HG03139 (cell line): ENCODE measurements at regions not wholly inside any gene's neighbourhood (a gene's known extent, or its start where the extent isn't known, plus 50 kb on each side); places are given as distances from the start of the nearest gene placed in this dataset.
"Not testable (repeated sequence)": the region's sequence is repeated elsewhere in the genome, so short reads cannot be mapped to it uniquely, and the experiment has no call there.

Experiments used
- ATAC-seq: cut with Tn5 transposase; IDR thresholded peaks from one replicate; pipeline ENCODE4 v1.9.1; 2021; ENCODE audit not compliant: unreplicated experiment

DNA sequence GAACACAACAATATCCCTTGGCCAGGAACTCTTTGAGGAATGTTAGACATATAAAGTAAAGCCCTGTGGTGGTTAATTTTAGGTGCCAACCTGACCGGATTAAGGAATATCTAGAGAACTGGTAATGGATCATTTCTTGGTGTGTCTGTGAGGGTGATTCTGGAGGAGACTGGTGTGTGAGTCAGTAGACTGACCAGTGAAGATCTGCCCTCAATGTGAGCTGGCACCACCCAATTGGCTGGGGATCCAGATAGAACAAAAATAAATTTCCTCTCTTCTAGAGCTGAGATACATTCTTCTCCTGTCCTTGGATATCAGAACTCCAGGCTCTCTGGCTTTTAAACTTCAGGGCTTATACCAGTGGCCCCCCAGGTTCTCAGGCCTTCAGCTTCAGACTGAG is 56.2 kb upstream of the TNPO1 start:
- ATAC-seq: no peak

DNA sequence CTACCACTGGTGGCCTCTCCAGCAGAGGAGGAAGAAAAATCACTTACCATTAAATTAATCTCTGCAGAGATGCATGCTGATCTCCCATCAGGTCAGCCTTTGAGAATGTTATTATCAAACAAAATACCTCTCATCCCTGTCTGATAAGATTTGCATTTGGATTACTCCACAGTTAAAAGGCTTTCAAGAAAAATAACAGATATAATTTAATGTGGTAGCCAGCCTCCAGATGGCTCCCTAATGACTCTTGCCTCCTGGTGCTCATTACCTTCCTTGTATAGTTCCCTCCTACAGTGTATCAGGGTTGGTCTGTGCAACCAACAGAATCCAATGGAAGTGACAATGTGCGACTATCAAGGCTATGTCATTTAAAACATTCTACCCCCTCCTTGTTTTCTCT is 63.6 kb upstream of the TNPO1 start:
- no peak for ATAC-seq

DNA sequence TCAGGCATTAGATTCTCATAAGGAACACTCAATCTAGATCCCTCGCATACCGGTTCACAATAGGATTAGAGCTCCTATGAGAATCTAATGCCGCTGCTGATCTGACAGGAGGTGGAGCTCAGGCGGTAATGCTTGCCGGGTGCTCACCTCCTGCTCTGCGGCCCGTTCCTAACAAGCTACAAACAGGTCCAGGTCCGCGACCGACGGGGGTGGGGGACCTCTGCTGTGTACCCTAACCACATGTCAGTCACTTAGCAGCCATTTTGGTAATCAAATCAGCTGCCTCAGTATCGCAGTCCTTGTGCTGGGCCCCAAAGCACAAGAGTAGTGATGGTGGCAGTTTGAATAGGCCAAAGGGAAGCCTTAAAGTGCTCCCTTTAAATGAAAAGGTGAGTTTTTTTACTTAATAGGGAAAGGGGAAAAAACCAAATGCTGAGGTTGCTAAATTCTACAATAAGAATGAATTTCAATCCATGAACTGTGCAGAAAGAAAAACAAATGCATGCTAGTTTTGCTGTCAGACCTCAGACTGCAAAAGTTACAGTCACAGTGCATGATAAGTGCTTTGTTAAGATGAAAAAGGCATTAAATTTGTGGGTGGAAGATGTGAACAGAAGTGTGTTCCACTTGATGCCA is 67.0 kb upstream of the TNPO1 start:
- no peak for ATAC-seq

DNA sequence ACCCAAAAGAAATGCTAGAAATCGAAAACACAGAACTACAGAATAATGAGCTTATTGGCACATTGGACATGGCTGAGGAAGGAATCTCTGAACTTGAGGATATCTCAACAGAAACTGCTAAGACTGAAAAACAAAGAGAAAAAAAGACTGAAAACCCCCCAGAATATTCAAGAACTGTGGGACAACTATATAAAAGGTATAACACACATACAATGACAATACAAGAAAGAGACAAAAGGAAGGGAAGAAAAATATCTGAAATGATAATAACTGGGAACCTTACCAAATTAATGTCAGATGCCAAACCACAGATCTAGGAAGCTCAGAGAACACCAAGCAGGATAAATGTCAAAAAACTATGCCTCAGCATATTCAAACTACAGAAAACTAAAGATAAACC is 68.6 kb upstream of the TNPO1 start:
- ATAC-seq: no peak

DNA sequence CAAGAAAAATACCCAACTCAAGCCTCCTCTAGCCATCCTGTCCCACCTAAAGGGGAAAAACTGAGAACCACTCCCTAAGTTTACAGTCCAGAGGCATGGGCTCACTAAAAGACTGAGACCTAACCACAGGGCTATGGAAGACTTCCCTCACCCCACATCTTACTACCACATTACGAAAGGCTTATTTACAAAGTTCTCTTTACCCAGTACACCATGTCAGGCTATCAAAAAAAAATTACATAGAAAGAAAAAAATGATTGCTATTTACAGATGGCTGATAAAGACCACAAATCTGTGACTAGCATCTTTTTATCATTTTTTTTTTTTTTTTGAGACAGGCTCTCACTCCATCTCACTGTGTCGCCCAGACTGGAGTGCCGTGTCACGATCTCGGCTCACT is 69.7 kb upstream of the TNPO1 start:
- no peak for ATAC-seq

DNA sequence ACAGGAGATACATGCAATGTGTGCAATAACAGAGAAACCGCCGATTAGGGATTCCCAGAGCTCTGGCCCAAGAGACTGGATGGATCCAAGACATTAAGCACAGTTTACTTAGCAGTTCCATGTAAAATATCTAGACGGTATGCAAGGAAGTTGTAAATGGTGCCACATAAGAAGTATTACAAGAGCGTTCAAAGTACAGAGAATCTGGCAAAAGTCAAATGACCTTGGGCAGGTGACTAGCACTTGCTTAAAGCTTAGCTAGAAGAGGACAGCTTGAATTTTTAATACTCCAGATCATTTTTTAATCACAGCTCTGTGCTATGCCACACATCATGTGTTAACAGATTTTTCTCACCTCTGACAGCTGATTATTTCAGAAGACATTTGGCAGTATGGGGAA is 72.3 kb upstream of the TNPO1 start:
- no peak for ATAC-seq

DNA sequence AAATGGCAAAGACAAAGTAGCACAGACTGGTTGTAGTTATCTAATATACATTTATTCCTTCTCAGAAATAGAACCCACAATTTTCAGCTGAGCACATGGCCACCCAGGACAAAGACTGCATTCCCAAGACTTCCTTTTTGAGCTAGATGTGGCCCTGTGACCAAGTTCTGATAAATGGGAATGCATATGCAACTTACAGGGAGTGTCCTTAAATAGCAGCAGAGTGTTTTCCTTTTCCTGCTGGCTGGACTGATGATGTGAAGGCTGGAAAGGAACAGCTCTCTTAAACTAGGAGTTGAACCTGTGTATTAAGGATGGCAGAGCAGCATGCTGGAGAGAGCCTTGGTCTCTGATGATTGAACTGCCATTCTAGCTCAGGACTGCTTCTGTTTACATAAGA is 74.7 kb upstream of the TNPO1 start:
- ATAC-seq: no peak

DNA sequence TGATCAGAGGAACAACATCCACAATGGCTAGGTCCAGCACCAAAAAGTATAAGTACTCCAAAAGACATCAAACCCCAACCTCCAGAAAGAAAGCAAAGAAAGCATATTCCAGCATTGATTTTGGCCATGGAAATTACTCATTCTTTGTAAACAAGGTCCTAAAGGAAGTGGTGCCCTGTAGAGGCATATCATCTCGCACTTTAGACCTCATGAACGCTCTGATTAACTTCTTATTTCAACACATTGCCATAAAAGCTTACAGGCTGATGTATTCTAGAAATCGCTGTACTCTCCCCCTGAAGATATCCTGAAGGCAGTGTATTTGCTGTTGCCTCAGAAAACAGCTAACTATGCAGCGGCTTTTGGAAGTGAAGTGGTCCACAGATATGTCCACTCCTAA is 82.7 kb upstream of the TNPO1 start:
- no peak for ATAC-seq

DNA sequence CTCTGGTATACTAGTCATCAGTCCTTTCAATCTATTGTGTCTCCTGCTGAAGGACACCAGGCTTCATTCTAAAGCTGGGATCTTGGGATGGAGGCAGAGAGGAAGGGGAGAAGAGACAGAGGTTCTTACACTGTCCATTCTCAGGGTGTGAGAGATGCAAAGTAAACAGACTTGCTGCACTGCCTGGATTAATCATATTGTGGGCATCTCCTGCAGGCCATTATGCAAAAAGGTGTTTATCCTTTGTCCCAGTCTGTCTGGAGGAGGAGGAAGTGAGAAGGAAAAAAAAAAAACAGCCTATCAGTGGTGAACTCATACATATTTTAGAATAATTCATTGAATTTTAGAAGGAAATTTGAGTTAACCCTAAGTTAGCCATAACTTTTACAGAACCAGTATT is 92.9 kb upstream of the TNPO1 start:
- no peak for ATAC-seq

DNA sequence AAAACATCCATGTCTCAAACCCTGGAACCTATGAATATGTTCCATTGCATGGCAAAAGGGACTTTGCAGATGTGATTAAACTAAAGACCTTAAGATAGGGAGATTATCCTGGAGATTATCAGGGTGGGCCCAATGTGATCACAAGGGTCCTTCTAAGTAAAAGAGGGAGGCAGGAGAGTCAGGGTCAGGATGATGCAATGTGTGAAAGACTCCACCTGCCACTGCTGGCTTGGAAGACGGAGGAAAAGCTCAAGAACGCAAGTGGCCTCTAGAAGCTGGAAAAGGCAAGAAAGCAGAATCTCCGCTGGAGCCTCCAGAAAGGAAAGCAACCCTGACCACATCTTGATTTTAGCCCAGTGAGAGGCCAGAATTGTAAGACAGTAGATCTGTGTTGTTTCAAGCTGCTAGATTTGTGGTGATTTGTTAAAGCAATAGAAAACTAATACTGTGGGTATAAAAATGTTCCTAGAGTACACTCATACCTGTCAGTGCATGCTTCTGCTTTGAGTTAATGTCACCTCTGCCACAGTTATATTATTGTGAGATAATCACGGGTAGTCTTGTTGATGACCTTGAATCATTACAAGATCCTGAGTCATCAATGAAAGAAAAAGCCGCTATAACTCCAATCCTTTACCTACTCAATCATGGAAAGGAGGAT is 93.5 kb upstream of the TNPO1 start:
- ATAC-seq: no peak

DNA sequence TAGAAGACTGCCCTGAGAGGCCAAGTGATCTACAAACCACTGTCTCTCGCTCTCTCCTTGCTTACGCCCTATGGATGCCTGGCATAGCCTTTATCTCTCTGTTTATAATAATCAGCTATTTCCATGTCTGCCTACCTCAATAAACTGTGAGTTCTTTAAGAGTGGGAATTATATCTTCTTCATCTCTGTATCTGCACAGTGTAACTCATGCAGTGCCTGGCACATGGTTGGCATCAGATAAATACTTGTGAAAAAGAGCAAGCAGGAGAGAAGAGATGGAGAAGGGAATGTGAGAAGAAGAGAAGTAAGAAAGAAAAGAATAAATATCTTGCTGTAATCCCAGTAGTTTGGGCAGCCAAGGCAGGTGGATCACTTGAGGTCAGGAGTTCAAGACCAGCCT is 94.6 kb upstream of the TNPO1 start:
- no peak for ATAC-seq

DNA sequence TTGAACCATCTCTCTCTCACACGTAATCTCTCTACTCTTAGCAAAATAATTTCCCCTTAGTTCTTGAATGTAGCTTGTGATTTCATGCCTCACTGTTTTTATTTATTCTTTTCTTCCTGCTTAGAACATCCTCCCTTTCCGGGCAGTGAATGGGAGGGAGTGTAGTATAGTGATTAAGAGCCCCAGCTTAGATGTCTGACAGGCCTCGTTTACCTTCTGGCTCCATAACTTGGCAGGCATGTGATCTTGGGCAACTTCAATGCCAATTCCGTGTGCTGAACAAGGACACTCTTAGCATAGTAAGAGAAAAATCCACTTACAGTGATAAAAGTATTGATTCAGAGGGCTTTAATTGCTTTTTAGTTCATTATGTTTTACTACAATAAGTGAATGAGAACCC is 96.3 kb upstream of the TNPO1 start:
- ATAC-seq: no peak

DNA sequence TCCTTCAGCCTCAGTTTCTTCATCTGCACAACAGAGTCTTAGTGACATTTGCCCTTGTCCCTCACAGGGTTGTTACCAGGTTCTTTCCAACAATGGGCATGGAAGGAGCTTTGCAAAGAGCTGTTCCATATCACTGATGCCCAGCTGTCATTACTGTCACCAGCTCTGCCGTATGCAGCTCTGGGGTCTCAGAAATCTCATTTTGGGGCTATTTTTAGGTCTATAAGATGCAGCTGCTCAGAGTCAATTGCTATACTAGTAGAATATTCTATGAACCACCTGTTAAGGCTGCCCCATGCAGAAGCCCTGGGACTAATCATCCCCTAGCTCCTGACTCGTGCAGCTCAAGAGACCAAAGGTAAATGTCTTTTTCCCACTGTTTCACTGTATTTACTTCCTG is 105.1 kb upstream of the TNPO1 start:
- ATAC-seq: no peak

DNA sequence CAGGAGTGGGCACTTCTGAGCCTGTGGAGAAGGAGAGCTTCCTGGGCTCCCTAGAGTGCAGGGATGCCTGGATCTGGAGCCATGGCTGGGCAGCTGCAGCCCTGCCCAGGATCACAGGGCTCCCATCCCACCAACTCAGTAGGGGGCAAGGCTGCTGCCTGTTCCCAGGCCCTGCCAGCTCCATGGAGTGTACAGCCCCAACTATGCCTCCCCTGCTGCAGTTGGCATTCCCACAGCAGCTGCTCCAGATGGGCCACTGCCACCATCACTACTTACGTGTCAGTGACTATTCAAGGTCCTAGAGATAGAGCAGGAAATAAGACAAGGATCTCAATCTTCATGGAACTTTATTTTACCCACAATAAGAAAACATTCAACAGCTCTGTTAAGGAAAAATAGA is 107.1 kb upstream of the TNPO1 start:
- ATAC-seq: no peak

DNA sequence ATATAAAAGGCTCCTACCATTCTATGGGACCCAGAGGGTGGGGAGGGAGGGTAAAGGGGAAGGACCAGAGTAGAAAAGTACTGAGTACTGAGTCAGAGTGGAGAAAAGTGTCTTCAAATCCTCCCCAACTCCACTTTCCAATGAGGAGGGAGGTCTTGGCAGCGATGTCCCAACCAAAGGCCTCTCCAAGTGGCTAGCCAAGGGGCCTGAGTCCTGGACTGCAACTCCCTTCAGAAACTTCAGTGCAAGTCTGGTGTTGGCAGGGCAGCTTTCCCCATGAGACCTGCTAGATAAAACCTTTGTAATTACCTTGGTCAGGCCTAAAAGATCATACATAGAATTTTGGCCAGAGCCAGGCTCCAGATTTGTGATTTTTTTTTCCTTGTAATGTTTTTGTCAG is 111.3 kb upstream of the TNPO1 start:
- no peak for ATAC-seq

DNA sequence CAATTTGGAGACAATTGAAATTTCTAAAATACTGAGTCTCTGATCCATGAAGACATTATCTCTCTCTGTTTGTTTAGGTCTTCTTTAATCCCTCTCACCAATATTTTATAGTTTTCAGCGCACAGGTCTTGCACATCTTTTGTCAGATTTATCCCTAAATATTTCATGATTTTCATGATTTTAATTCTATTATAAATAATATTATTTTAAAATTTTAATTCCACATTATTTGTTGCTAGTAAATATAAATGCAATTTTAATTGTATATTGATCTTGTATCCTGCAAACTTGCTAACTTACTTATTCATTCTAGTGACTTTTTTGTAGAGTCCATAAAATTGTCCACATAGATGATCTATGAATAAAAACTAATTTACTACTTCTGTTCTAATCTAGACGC is 112.6 kb upstream of the TNPO1 start:
- no peak for ATAC-seq

DNA sequence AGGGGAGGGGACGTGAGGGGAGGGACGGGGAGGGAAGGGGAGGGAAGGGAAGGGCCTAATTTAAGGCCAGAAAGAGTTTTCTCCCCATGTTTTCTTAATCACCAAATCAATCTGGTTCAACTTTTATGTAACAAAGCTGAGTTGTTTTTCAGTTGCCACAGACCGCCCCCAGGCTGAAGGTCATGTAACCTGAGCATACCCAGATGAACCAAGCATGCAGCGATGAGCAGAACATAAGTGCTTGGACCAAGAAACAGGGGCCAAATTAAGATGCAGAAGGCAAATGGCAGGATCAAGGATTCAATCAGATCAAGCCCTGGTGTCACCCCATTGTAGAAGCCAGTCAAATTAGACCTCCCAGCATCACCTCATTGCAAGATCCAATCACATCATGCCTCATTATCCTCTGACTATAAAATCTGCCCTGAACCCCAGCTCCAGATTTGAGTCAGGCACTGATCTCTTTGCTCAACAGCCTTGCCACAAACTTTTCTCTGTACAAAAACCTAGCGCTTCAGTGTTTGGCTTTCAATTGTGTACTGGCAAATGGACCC is 113.5 kb upstream of the TNPO1 start:
- no peak for ATAC-seq

DNA sequence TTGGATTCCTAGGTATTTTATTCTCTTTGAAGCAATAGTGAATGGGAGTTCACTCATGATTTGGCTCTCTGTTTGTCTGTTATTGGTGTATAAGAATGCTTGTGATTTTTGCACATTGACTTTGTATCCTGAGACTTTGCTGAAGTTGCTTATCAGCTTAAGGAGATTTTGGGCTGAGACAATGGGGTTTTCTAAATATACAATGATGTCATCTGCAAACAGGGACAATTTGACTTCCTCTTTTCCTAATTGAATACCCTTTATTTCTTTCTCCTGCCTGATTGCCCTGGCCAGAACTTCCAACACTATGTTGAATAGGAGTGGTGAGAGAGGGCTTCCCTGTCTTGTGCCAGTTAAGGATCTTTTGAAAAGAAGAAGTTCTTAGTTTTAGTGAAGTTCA is 114.4 kb upstream of the TNPO1 start:
- ATAC-seq: not testable (repeated sequence)

DNA sequence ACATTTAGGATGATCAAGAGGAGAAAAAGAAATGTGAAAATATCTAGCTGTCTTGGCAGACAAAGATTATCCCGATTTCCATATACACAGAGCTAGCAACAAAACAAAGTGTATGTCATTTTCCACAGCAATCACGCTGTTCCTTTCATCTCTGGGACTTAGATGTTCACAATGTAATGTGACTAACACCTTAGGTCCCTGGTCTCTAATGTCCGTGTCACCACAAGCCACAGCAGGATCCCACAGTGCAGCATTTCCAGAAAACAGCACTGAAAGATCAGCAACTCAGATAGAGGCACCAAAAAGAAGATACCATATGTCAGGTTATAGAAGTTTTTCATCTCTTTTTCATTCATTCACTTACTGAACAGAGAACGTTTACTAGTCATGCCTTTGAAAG is 118.0 kb upstream of the TNPO1 start:
- ATAC-seq: no peak

DNA sequence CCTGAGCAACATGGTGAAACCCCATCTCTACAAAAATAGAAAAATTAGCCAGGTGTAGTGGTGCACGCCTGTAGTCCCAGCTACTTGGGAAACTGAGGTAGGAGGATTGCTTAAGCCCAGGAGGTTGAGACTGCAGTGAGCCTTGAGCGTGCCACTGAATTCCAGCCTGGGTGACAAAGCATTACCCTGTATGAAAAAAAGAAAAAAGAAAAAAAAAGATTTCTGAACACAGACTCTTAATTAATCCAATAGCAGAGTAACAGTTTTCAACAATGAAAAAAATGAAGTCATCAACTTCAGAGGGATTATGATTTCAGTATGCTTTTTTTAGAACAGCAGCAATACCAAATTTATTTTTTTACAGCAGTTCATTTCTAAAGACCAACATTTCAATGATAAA is 118.8 kb upstream of the TNPO1 start:
- ATAC-seq: no peak

DNA sequence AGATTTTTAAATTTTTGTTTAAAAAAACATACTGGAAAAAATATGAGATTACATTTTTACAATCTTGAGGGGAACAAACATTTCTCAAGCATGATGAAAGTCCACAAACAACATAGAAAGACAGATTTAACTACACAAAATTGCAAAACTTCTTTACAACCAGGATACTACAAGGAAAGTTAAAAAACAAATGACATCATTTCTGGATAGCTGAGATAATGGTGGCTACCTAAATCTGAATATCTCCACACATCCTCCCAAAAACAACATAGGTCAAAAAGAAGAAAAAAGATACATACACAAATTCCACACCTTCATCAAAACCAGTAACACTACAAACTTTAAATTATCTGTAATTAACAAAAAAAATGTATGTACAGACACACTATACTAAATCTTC is 120.8 kb upstream of the TNPO1 start:
- ATAC-seq: no peak

DNA sequence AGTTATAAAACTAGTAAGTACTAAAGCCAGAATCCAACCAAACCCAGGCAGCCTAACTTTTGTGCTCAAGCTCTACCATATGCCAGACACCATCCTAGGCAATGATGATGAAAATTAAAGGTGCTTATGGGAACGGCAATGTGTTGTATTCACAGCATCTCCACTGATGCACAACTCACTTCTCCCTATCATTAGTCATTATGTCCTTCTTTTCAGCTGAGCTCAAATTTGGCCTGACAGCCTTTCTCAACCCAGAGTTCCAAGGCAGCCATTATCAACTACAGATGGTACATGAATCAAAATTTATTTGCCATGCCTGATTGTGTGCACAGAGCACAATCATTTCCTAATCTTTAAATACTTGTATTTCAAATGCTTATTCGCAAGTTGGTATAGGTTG is 121.6 kb upstream of the TNPO1 start:
- no peak for ATAC-seq
